PFSK-1 (cell line): ENCODE measurements at regions not wholly inside any gene's neighbourhood (a gene's known extent, or its start where the extent isn't known, plus 50 kb on each side); places are given as distances from the start of the nearest gene placed in this dataset.

Experiments
- POLR2AphosphoS5 ChIP-seq: IDR thresholded peaks from 2 replicates; pipeline ENCODE4 v1.6.1; 2012; ENCODE audit warnings: low read depth, mild to moderate bottlenecking, control low read depth, low read length, moderate library complexity
- SIN3A ChIP-seq: IDR thresholded peaks from 2 replicates; pipeline ENCODE4 v1.6.1; 2012; ENCODE audit warnings: mild to moderate bottlenecking, low read length, moderate library complexity, borderline replicate concordance; ENCODE audit not compliant: insufficient read depth
- TAF1 ChIP-seq: IDR thresholded peaks from 2 replicates; pipeline ENCODE4 v1.6.1; 2012; ENCODE audit warnings: low read length, control low read depth, borderline replicate concordance; ENCODE audit not compliant: insufficient read depth
- TF ChIP-seq, protein P1 (sequence below), 2 experiments: IDR thresholded peaks; 2 replicates each; pipeline versions ENCODE4 v1.6.1 to v1.8.0; 2011 to 2012; ENCODE audit warnings: low read depth in 2 of 2, low read length in 2 of 2, control low read depth in 1 of 2, inconsistent platforms in 1 of 2, mild to moderate bottlenecking in 1 of 2, moderate library complexity in 1 of 2; ENCODE audit not compliant: insufficient read depth in 1 of 2

DNA sequence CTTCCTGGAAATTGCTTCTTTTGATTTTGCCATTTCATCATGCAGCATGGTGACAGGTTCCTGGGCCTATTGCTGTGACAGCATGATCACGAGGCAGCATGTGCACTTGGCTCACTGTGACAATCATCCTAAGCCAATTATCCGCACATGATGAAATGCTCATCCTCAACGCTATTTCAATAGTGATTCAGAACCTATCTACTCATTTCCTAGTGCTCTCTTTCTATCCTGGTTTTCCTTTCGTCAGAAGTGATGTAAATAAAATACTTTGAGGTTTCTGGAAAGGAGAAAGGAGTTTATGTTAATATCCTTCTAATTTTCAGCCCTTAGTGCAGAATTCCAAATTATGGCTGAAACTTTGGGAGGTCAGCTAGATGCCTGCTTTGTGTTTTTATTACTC lies 110.6 kb upstream of the ADAMTS5 start:
- TF ChIP-seq POLR2AphosphoS5 (no peak), TAF1 (no peak), SIN3A (no peak)
- TF ChIP-seq, protein P1, sequence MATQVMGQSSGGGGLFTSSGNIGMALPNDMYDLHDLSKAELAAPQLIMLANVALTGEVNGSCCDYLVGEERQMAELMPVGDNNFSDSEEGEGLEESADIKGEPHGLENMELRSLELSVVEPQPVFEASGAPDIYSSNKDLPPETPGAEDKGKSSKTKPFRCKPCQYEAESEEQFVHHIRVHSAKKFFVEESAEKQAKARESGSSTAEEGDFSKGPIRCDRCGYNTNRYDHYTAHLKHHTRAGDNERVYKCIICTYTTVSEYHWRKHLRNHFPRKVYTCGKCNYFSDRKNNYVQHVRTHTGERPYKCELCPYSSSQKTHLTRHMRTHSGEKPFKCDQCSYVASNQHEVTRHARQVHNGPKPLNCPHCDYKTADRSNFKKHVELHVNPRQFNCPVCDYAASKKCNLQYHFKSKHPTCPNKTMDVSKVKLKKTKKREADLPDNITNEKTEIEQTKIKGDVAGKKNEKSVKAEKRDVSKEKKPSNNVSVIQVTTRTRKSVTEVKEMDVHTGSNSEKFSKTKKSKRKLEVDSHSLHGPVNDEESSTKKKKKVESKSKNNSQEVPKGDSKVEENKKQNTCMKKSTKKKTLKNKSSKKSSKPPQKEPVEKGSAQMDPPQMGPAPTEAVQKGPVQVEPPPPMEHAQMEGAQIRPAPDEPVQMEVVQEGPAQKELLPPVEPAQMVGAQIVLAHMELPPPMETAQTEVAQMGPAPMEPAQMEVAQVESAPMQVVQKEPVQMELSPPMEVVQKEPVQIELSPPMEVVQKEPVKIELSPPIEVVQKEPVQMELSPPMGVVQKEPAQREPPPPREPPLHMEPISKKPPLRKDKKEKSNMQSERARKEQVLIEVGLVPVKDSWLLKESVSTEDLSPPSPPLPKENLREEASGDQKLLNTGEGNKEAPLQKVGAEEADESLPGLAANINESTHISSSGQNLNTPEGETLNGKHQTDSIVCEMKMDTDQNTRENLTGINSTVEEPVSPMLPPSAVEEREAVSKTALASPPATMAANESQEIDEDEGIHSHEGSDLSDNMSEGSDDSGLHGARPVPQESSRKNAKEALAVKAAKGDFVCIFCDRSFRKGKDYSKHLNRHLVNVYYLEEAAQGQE (IDR thresholded peaks at IDR 0.05; ENCODE audit: insufficient read depth in 1 of 2, low read depth in 2 of 2, low read length in 2 of 2): no peak
